ENCODE measurements at regions not wholly inside any gene's neighbourhood (a gene's known extent, or its start where the extent isn't known, plus 50 kb on each side); places are given as distances from the start of the nearest gene placed in this dataset.

DNA sequence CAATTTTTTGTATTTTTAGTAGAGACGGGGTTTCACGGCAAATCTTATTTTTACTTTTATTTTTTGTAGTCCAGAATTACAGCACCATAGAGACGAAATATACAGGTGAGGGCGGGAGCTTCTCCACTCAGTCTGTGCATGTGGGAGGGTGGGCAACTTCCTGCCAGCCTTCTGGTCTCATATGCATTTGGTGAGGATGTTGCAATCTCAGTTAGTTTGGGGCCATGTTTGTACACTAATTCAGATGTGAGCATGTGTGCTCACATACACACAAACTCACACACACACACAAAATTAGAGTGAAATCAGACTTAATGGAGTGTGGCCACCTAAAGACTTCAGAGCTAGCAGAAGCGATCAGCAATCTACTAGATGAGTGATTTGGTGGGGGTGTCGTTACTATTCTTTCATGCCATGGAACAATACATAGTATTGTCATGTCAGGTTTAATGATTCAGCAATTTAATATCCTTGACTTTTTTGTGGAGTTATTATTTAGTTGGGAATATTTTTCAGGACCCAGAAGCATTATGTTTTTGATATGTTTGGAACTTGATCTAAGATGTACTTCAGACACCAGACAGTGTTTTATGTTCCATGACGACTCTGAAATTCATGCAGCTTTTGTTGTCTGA, 78.0 kb upstream of the BMP2 start:
- Histone ChIP-seq H3K36me3 (ENCODE audit: control insufficient read depth in 1 of 2, insufficient read depth in 2 of 2, low read length in 2 of 2) (no peaks in the 10 kb centered on the region), H3K4me2 (ENCODE audit: low read length) (no peak overlapping the region), H4K20me1 (ENCODE audit: insufficient read depth) (no peaks in the 10 kb centered on the region), H3K27ac (ENCODE audit: low read depth, low read length) (no peak overlapping the region), H3K79me2 (ENCODE audit: insufficient read depth, low read length) (no peaks in the 10 kb centered on the region), H3K9me3 (ENCODE audit: control insufficient read depth in 1 of 2, insufficient read depth in 1 of 2, low read depth in 1 of 2, low read length in 2 of 2) (peaks cover 0 to 4% of the 10 kb centered on the region in 2 experiments; a peak in 2 of 4 replicates), H3K27me3 (ENCODE audit: insufficient read depth, low read length) (no peaks in the 10 kb centered on the region), H3K9me2 (ENCODE audit: insufficient read depth) (no peaks in the 10 kb centered on the region), H3K9ac (ENCODE audit: low read length) (no peak overlapping the region), H3K4me3 (replicated peaks in 1 of 2; ENCODE audit: low read depth in 1 of 2, low read length in 2 of 2) (no peak overlapping the region), H2AFZ (ENCODE audit: low read depth, low read length, poor library complexity, severe bottlenecking) (no peak overlapping the region), H3K4me1 (ENCODE audit: control insufficient read depth in 1 of 2, insufficient read depth in 2 of 2, low read length in 2 of 2) (no peaks in the 10 kb centered on the region)
- RAD21 ChIA-PET (ENCODE audit: low non-redundant PET in 1 of 2, low total read pairs in 2 of 2, uncharacterized antibody in 2 of 2, unreplicated experiment in 2 of 2): no interaction called here
- ATAC-seq (no peak), DNase-seq (ENCODE audit: low read depth, low spot score) (no peak)
- CTCF ChIA-PET: no interaction called here
- BruUV-seq (replicated peaks): no TSS peak
- POLR2A ChIA-PET: no interaction called here
- TF ChIP-seq ZFX (IDR thresholded peaks at IDR 0.05): no peak
- no peak for TF ChIP-seq ZNF274 (IDR thresholded peaks at IDR 0.05; ENCODE audit: low read depth, low read length)
- TF ChIP-seq, protein P1, sequence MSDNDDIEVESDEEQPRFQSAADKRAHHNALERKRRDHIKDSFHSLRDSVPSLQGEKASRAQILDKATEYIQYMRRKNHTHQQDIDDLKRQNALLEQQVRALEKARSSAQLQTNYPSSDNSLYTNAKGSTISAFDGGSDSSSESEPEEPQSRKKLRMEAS (IDR thresholded peaks at IDR 0.05): no peak
- no peak for TF ChIP-seq YY1 (IDR thresholded peaks at IDR 0.05; ENCODE audit: extremely low read depth, insufficient replicate concordance, low read depth, low read length)
- no peak for TF ChIP-seq JUND (IDR thresholded peaks at IDR 0.05)
- TF ChIP-seq RAD21 (IDR thresholded peaks at IDR 0.05; ENCODE audit: low read depth): no peak
- intact Hi-C loops (cut with micrococcal nuclease): no loop called here

DNA sequence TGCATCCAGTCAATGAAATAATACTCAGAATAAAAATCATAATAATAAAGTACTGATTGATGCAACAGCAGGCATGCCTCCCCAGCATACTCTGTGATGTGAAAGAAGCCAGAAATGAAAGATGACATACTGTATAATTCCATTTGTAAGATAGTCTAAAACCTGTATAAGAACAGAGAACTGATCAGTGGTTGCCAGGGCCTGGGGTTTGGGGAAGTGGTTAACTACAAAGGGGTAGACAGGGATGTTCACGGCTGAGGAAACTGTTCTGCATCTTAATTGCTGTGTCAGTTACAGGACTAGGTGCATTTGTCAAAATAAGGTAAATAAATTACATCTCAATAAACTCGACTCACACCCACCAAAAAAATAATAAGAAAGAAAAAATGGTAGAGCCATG, 81.3 kb upstream of the BMP2 start:
- Histone ChIP-seq H3K9me2 (ENCODE audit: insufficient read depth) (no peaks in the 10 kb centered on the region), H3K9me3 (ENCODE audit: control insufficient read depth in 1 of 2, insufficient read depth in 1 of 2, low read depth in 1 of 2, low read length in 2 of 2) (no peaks in the 10 kb centered on the region; a peak in 2 of 4 replicates), H3K4me2 (ENCODE audit: low read length) (no peak overlapping the region), H2AFZ (ENCODE audit: low read depth, low read length, poor library complexity, severe bottlenecking) (no peak overlapping the region), H3K27me3 (ENCODE audit: insufficient read depth, low read length) (no peaks in the 10 kb centered on the region), H3K9ac (ENCODE audit: low read length) (no peak overlapping the region), H3K27ac (ENCODE audit: low read depth, low read length) (no peak overlapping the region), H3K79me2 (ENCODE audit: insufficient read depth, low read length) (no peaks in the 10 kb centered on the region), H3K4me3 (replicated peaks in 1 of 2; ENCODE audit: low read depth in 1 of 2, low read length in 2 of 2) (no peak overlapping the region), H3K4me1 (ENCODE audit: control insufficient read depth in 1 of 2, insufficient read depth in 2 of 2, low read length in 2 of 2) (no peaks in the 10 kb centered on the region), H3K36me3 (ENCODE audit: control insufficient read depth in 1 of 2, insufficient read depth in 2 of 2, low read length in 2 of 2) (no peaks in the 10 kb centered on the region), H4K20me1 (ENCODE audit: insufficient read depth) (no peaks in the 10 kb centered on the region)
- TF ChIP-seq, protein P2, sequence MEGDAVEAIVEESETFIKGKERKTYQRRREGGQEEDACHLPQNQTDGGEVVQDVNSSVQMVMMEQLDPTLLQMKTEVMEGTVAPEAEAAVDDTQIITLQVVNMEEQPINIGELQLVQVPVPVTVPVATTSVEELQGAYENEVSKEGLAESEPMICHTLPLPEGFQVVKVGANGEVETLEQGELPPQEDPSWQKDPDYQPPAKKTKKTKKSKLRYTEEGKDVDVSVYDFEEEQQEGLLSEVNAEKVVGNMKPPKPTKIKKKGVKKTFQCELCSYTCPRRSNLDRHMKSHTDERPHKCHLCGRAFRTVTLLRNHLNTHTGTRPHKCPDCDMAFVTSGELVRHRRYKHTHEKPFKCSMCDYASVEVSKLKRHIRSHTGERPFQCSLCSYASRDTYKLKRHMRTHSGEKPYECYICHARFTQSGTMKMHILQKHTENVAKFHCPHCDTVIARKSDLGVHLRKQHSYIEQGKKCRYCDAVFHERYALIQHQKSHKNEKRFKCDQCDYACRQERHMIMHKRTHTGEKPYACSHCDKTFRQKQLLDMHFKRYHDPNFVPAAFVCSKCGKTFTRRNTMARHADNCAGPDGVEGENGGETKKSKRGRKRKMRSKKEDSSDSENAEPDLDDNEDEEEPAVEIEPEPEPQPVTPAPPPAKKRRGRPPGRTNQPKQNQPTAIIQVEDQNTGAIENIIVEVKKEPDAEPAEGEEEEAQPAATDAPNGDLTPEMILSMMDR (IDR thresholded peaks at IDR 0.05 in 2 of 3, conservative IDR thresholded peaks at IDR 0.05 in 1 of 3; ENCODE audit: borderline replicate concordance in 1 of 3, insufficient read depth in 1 of 3, low read depth in 2 of 3, low read length in 2 of 3): no peak
- no peak for TF ChIP-seq YY1 (IDR thresholded peaks at IDR 0.05; ENCODE audit: extremely low read depth, insufficient replicate concordance, low read depth, low read length)
- TF ChIP-seq SRF (IDR thresholded peaks at IDR 0.05; ENCODE audit: low read depth): no peak
- TF ChIP-seq, protein P3, sequence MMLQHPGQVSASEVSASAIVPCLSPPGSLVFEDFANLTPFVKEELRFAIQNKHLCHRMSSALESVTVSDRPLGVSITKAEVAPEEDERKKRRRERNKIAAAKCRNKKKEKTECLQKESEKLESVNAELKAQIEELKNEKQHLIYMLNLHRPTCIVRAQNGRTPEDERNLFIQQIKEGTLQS (IDR thresholded peaks at IDR 0.05): no peak
- ChIA-PET POLR2A (no interaction called here), RAD21 (ENCODE audit: low non-redundant PET in 1 of 2, low total read pairs in 2 of 2, uncharacterized antibody in 2 of 2, unreplicated experiment in 2 of 2) (no interaction called here), CTCF (no interaction called here)
- no TSS peak for BruUV-seq (replicated peaks)
- no peak for DNase-seq (ENCODE audit: low read depth, low spot score)
- intact Hi-C loops (cut with micrococcal nuclease): no loop called here
- no peak for ATAC-seq

Measured in HCT116 (cell line).